Embryonic facial prominence (tissue), 1 donor: ENCODE measurements at regions not wholly inside any gene's neighbourhood (a gene's known extent, or its start where the extent isn't known, plus 50 kb on each side); places are given as distances from the start of the nearest gene placed in this dataset.
A peak's percentile ranks its signal among the peaks of the same experiment; 100 is the strongest.
"Not testable (repeated sequence)": the region's sequence is repeated elsewhere in the genome, so short reads cannot be mapped to it uniquely, and the experiment has no call there.

Experiments
- DNase-seq: peaks from one replicate; pipeline ENCODE4 v3.0.0-alpha.2; 2016; ENCODE audit errors: extremely low spot score

DNA sequence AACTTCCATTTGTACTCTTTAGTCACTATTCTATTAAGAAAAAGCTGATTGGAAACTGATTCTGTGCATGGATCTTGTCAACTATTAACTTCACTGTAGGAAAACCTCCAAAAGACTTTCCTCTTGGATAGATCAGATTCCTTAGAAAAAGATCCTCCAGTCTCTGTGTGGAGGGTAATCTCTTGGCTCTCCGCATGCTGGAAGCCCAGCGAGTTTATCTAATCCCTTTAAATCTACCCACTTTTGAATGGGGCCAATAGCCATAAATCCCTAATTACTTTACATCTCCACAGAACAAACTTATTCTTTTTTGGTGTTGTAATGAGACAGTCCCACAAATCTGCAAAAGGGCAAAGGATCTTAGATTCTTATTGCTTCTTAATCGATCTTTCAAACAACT, 1206.4 kb upstream of the ADGRL4 start:
- DNase-seq = no peak

DNA sequence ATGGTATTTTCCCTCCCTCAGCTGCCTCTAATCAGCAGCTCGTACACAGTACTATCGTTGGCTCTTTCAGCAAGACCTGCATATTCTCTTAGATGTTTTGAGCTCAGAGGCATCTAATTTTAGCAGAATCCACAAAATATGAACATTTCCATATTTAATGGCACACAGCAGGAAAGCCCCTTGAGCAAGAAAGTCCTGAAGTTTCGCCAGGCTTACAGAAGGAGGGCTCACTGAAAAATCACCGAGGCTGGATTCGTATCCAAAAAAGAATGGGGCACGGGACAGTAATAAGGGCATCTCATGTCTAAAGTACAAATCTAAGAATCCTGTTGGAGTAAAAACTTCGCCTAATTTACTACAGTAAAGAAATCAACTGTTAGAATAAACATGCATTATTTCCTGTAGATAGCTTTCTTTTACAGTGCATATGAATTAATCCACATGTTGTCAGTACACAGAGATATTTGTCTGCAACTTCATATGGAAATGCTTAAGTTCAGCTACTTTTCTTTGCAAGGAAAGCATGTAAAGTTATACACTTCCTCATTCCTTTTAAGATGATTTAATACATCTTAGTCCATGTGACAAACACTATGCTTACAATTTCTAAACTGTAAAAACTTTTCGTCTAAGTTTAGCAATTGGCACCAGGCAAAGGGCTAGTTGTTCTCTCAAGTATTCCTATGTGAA, 1205.3 kb upstream of the ADGRL4 start:
- DNase-seq = no peak

DNA sequence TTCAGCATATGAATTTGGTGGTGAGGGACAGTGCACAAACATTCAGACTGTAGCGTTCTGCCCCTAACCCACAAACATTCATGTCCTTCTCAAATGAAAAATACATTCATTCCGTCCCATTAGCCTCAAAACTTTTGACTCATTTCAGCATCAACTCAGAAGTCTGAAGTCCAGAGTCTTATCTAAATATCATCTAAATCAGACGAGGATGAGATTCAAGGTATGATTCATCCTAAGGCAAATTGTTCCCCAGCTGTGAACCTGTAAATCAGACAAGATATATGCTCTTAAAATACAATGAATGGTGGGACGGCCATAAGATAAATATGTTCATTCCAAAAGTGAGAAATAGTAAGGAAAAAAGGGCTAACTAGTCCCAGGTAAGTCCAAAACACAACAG, 1195.6 kb upstream of the ADGRL4 start:
- no peak for DNase-seq

DNA sequence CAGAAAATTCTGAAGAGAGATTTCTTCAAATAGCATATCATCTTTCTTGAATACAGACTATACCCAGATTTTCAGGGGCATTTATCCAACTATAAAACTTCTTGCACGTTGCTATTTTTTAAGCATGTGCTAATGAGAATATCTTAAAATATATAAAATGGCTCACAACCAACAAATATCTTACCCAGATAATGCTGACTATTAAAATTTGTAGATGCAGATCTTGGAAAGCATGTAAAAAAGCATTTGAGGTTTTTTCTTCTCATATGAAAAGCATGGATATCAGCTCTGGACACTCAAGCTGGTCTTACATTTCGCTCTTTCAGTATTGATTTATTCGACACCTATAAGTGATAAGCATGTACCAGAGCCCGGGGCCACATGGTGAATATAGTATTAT, 1187.7 kb upstream of the ADGRL4 start:
- no peak for DNase-seq

DNA sequence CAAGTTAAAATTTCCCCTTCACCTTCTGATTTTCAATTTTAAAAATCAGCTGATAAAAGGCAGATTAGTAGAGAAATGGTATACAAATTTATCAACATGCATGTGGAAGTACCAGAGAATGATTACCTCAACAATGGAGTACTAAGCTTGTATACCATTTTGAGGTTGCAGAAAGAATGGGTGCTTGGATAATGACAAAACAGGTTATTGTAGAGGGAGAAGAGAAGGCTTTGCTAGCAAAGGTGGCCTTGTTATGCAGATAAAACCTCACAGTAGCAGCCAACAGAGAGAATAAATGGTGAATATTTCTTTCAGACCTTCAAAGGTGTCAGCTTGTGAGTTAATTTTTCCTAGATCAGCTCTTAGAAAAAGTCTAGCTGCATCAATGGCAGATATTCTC, 1174.9 kb upstream of the ADGRL4 start:
- no peak for DNase-seq

DNA sequence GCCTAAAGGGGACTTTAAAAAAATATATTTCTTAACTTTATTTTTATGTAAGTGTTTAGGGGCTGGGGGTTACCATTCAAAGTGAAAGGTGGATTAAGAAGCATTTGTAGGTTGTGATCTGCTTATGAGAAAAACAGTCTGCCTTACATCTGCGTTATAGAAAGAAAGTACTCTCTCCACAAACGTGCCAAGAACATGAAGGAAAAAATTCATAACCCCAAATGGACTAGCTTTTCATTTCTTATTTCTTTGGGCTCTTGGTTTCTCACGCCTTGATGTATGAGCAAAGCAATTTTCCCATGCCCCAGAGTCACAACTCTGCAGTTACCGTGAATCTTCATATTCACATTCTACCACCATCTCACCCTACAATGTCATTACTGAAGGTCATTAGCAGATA, 1165.1 kb upstream of the ADGRL4 start:
- no peak for DNase-seq

DNA sequence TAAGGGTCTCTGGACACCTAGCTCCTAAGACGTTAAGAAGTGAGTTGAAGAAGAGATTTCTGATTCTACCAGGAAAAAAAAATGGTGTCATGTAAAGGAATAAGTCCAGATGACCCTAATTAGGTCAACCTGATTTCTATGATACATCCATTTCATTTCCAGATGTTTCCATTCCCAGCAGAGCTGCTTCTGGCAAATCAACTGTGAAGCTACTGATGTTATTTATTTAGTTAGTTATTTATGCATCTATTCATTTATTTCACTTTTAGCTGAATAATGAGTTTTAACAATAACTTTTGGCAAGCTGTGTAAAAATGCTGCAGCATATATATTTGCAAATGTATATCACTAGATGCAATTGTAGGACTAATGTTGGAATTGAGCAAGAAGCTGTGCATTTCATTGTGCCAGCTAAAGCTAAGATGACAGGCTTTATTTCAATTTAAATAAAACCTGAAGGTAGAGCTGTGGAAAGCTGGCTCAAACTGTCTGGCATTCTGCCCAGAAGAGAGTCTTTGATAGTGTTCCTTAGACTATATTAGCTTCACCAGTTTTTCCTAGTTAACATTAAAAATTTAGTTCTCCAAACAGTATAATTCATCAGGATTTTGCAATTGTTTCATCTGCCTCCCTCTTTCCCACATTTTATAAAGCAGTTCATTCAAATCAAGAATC, 1164.4 kb upstream of the ADGRL4 start:
- DNase-seq = peak; percentile 25

DNA sequence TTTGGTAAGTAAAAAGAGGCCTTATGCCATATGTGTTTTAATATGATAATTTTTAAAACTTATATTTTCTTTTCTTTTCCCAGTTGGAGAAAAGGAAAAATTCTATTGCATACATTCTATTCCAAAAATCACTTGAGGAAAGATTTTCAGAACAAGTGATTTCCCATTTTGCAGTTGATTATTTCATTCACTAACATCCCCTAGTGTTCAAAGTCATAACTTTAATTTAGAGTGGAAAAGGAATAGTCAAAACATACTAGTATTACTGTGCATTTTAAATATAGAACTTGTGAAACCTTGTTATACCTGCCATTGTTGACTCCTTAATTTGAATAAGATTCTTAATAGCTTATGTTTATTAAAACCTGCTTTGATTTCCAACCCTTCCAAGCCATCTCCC, 1157.6 kb upstream of the ADGRL4 start:
- no peak for DNase-seq

DNA sequence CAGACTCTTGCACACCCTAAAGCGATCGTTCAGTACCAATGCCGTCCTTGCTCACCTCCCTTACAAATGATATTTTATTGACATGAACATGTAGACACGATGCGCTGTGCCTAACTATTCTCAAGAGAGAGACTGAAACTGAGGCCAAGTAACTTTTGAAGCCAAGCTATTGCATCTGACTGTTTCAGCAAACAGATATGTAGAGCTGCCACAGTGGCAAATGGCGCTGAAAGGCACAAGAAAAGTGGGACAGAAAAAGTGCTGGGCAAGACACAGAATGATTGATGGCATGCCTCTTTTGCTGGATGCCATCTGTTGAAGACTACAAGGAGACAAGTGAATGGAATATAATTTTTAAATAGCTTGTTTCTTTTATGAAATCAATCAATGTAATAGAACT, 1157.2 kb upstream of the ADGRL4 start:
- DNase-seq = no peak

DNA sequence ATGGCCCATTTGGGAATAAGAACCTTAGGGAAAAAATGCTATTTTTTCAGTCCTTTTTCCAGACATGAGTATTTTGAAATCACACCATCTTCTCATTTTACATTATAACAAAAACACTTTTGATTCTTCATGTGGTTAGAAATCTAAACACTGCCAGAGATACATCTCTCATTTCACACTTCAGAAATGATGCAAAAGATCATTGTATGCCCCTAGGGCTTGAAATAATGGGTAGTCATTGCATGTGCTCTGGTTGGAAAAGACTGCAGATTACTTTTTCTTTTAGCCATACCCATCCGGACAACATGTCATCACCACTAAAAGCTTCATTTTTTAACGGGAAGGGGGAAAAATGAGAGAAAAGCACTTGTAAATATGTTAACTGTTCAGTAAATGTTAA, 1152.2 kb upstream of the ADGRL4 start:
- no peak for DNase-seq

DNA sequence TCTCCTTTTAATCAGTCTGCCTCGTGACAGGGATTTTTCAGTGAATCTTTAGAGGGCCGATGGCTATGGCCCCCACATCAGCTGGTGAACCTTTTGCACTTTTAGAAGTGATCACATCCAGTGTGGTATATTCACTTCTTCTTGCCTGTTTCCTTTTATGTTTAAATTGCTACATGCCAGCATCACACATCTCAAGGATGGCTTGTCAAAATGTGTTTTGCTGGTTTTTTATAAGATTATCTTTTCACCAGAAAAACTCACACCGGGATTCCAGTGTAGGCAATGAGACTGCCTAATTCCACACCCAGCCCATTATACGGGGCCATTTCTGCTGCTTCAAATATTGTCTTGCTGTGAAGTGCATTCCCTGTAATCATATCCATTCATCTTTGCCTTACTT, 1151.7 kb upstream of the ADGRL4 start:
- DNase-seq = no peak

DNA sequence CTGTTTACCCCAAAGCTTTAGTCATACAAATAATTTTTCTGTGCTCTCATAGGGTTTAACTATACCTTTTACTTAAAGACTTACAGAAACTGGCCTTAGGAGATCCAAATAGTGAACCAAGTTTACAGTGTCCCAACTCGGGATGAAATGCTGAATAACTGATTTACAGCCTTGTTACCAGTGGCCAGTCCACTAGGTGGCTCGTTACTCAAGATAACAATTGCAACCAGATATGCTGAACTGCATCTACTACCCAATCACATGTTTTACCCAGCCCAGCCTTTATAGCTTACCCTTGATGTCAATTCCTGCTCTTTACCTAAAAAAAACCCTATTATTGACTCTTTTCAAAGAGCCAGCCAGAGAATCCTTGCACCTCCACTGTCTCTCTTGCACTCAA, 1148.8 kb upstream of the ADGRL4 start:
- DNase-seq = no peak

DNA sequence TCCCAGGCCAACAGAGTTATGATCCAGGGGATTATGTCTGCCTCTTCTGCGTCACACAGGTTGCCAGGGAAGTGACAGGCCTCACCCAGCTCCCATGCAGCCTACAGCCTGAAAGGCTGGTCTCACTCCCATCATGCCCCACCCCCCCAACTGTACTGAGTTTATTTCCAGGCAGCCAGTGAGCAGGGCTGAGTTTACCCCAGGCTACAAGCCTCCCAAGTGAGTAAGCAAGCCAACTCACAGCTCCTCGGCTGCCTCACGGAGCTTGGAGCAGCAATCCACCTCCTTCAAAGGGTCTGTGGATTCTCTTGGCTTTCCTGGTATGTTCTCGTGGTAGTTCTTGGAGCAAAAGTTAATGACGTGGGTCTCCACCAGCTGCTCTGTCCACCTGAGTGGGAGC, 1147.6 kb upstream of the ADGRL4 start:
- no peak for DNase-seq

DNA sequence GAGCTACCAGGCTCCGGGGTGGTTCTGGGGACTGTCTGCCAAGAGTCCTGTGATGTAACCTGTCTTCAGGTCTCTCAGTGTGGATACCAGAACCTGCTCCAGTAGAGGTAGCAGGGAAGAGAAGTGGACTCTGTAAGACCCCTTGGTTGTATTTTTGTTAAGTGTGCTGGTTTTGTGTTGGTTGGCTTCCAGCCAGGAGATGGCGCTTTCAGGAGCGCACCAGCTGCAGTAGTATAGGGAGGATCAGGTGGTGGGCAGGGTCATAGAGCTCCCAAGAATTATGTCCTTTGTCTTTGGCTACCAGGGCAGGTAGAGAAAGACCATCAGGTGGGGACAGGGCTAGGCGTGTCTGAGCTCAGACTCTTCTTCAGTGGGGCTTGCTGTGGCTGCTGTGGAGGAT, 1147.2 kb upstream of the ADGRL4 start:
- DNase-seq = no peak

DNA sequence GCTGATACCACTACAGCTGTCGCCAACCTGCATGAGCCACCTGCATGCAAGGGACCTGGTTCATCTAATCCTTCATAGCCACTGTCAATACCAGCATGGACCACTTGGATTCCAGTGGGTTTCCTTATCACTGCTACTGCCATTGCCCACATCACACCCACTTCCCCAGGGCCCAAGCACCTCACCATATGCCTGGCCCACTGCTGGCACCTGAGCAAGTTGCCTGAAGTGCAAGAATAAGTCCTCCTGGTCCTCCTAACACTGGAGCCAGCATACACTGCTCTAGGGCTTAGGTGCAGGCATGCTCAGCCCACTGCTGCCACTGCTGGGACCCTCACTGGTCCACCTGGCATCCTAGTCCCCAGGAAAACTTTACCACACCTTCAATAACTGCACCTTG, 1136.8 kb upstream of the ADGRL4 start:
- DNase-seq = no peak

DNA sequence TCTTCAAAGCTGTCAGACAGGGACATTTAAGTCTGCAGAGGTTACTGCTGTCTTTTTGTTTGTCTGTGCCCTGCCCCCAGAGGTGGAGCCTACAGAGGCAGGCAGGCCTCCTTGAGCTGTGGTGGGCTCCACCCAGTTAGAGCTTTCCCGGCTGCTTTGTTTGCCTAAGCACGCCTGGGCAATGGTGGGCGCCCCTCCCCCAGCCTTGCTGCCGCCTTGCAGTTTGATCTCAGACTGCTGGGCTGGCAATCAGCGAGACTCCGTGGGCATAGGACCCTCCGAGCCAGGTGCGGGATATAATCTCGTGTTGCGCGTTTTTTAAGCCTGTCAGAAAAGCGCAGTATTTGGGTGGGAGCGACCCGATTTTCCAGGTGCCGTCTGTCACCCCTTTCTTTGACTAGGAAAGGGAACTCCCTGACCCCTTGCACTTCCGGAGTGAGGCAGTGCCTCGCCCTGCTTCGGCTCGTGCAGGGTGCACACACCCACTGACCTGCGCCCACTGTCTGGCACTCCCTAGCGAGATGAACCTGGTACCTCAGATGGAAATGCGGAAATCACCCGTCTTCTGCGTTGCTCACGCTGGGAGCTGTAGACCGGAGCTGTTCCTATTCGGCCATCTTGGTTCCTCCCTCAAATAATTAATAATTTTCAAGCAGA, 1131.5 kb upstream of the ADGRL4 start:
- not testable (repeated sequence) for DNase-seq

DNA sequence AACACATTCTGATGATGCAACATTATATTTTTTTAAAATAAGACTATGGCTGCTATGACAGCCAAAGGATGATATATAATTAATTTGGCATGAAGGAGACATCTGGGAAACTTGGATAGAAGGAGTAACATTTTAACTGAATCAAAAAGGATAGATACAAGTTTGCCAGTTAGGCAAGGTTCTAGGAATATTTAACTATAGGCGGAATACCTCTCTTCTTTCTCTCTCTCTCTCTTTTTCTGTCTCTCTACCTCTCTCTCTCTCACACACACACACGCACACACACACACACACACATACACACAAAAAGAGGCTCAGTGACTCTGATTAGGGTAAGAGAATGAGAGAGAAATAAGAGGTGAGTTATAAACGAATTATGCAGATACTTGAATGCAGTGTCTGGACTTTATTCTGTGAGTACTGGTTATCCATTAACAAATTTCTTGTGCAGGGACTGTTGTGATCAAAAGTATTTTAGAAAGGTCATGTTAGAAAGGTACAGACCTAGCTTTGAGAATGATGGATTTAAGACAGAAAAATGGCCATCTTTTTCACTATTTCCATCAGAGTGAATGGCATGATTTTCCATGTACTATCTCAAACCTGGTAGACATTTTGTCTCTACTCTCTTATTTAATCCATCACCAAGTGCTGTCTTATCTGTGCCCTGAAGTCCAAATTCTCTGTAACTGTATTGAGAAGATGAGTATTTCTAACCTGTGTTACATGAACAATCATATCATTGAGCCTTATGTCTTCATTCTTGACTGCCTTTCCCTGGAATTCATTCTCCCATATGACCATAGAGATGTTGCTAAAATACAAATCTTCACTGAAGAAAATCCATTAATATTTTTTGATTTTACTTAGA, 1106.9 kb upstream of the ADGRL4 start:
- no peak for DNase-seq

DNA sequence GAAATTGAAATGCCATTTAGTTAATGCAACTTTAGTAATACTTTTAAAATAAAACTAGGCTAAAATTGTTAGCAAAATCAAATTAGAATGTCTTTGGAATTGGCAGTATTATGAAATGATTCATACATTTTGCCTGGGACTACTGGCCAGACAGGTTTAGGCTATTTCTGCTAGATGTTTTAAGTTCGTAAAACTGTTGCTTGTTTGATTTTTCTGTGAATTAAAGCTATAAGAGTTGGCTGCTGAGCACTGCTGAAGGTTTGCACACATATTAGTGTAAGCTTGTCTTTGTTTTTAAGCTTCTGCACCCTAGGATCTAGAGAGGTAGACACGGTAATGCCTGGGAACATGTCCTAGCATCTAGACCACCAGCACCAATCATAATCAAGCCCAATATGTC, 1094.6 kb upstream of the ADGRL4 start:
- DNase-seq = no peak

DNA sequence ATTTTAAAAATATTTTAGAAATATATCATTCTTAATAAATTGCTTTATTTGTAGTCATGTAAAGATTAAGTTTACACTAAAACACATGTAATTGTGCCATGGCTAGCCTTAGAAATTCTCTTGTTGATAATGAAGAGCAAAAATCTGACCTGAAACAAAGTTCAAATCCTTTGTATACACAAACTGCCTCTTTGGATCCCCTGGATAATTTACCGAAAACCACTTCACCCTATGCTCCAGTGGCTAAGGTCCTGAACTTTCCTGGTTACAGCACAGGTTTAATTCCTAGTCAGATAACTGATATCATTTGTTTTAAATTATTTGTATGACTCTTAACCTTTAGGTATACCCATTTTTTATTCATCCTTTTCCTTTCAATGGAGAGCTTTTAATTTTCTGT, 1093.2 kb upstream of the ADGRL4 start:
- DNase-seq = no peak

DNA sequence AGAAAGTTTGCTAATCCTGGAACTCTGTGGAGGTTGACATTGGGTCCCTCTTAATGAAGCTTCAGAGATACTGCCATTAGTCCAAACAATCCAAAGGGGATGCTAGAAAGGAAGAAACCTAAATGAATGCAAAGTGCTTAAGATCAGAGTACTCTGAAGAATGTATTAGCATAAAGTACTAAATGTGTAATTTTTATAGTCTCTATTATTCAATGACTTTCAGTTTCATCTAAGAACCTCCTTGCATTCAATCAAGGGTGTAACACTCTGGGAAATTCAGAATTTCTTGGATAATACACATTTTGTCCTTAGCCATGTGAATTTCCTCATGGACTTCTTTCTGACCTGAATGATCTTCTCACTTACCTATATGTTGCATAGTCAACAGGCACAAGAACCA, 1078.5 kb upstream of the ADGRL4 start:
- DNase-seq = no peak

DNA sequence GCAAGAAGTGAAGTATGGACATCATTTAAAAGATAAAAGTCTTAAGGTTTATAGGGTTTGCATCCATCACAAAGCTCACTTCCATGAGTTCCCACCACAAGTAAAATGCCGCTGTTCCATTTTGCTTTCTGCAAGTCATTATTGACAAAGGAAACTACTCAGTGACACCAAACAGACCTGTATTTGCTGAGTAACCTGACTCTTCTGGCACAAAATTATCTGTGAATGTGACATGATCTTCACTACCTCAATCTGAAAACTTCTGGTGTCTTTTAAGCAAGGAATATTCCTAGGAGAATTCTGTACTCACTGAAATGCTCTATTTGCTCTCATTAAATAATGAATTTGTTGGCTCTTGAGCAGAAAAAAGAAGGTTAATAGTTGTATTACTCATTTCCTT, 1077.4 kb upstream of the ADGRL4 start:
- DNase-seq = no peak

DNA sequence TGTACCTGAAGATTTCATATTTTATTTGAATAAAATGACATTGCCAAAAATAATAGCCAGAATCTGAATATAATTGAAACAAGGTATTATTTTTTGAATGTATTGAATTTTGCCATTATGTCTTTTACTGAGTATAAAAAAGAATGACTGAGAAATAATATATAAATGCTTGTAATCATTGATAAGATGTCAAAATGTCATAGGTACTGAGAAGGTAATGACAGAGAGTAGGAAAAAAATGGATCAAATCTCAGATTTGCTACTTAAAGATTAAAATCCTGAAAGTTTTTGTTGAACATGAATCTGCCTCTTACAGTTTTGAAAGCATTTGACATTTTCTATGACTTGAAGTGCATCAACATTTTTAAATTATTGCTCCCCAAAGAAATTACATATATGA, 1069.9 kb upstream of the ADGRL4 start:
- DNase-seq = no peak
